HG03045 (cell line): ENCODE measurements at regions not wholly inside any gene's neighbourhood (a gene's known extent, or its start where the extent isn't known, plus 50 kb on each side); places are given as distances from the start of the nearest gene placed in this dataset.

ENCODE experiments used
- ATAC-seq: cut with Tn5 transposase; IDR thresholded peaks from one replicate; pipeline ENCODE4 v1.9.1; 2021; ENCODE audit warnings: mild to moderate bottlenecking, moderate library complexity; ENCODE audit not compliant: unreplicated experiment

GRCh38 chr4:155522201-155522600 is 144.4 kb upstream of the GUCY1A1 start:
- no peak for ATAC-seq

- ATAC-seq = no peak
Measured at GRCh38 chr4:155521382-155521781, 144.6 kb upstream of the MAP9 start.

GRCh38 chr4:155515444-155516075 is 138.8 kb upstream of the MAP9 start:
- ATAC-seq = no peak

GRCh38 chr4:155514628-155515027 is 137.9 kb upstream of the MAP9 start:
- no peak for ATAC-seq

- no peak for ATAC-seq
Measured at GRCh38 chr4:155512817-155513216, 136.1 kb upstream of the MAP9 start.

GRCh38 chr4:155512046-155512445 is 135.3 kb upstream of the MAP9 start:
- no peak for ATAC-seq

- no peak for ATAC-seq
Measured at GRCh38 chr4:155510771-155511170, 134.0 kb upstream of the MAP9 start.

- no peak for ATAC-seq
Measured at GRCh38 chr4:155509555-155509954, 132.8 kb upstream of the MAP9 start.

GRCh38 chr4:155506745-155507144 is 130.0 kb upstream of the MAP9 start:
- no peak for ATAC-seq

- ATAC-seq = no peak
Measured at GRCh38 chr4:155505321-155505720, 128.6 kb upstream of the MAP9 start.

- ATAC-seq = no peak
Measured at GRCh38 chr4:155497306-155497705, 120.5 kb upstream of the MAP9 start.

- ATAC-seq = no peak
Measured at GRCh38 chr4:155496294-155496626, 119.5 kb upstream of the MAP9 start.

GRCh38 chr4:155495572-155496293 is 119.0 kb upstream of the MAP9 start:
- ATAC-seq = no peak

- no peak for ATAC-seq
Measured at GRCh38 chr4:155494037-155494718, 117.4 kb upstream of the MAP9 start.

GRCh38 chr4:155491336-155492120 is 114.8 kb upstream of the MAP9 start:
- peak; percentile 88 for ATAC-seq

- ATAC-seq = no peak
Measured at GRCh38 chr4:155489271-155489670, 112.5 kb upstream of the MAP9 start.

GRCh38 chr4:155488691-155489090 is 111.9 kb upstream of the MAP9 start:
- ATAC-seq = no peak

- no peak for ATAC-seq
Measured at GRCh38 chr4:155487210-155487609, 110.4 kb upstream of the MAP9 start.

GRCh38 chr4:155481150-155481549 is 104.4 kb upstream of the MAP9 start:
- no peak for ATAC-seq

GRCh38 chr4:155479835-155480234 is 103.1 kb upstream of the MAP9 start:
- ATAC-seq = no peak

GRCh38 chr4:155478336-155478835 is 101.6 kb upstream of the MAP9 start:
- no peak for ATAC-seq
